ENCODE measurements at regions not wholly inside any gene's neighbourhood (a gene's known extent, or its start where the extent isn't known, plus 50 kb on each side); places are given as distances from the start of the nearest gene placed in this dataset.
"Not testable (repeated sequence)": the region's sequence is repeated elsewhere in the genome, so short reads cannot be mapped to it uniquely, and the experiment has no call there.

DNA sequence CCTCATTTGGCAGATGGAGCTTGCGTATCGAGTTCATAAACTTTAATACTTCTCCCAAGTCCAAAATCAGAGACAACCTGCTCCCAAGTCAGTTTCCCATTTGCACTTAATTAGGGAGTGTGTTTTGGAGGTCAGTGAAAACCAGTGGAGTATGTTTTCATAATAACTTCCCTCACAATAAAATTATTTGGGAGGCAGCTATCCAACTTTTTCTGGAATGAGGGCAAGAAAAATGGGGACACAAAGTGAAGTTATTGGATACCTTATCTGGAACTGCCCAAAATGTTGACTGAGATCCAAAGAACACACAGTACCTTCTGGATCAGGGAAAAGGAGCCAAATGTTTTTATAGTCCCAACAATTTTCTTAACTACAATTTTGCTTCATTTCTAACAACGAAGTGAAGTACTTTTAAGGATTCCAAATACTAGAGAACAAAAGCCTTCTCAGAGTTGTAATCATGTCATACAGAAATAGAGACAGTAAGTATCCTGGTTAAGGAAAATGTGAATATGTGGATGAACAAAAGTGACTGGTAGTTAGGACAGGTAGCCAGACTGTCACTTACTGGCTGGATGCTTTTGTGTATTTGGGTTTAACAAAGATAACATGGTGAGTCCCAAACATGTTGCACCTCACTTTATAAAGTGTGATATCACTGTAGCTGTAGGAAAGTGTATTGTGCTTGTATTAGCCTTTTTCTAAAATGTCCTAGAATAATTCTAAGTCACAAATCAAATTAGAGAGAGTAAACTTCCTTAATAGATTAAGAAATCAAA, 325.0 kb downstream of the HLX start:
- no peak for DNase-seq

DNA sequence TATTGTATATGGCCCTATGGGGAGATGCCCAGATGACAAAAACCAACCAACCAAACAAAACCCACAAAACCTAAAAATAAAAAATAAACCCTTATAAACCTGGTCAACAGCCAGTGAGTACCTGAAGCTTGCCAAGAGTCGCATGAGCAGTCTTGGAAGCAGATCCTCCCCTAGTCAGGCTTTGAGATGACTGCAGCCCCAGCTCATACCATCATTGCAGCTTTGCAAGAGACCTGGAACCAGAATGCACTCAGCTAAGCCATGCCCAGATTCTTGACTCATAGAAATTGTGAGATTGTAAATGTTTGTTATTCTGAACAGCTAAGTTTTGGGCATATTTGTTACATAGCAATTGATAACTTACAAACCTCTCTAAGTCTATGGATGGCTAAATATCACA, 326.8 kb downstream of the HLX start:
- DNase-seq: no peak

DNA sequence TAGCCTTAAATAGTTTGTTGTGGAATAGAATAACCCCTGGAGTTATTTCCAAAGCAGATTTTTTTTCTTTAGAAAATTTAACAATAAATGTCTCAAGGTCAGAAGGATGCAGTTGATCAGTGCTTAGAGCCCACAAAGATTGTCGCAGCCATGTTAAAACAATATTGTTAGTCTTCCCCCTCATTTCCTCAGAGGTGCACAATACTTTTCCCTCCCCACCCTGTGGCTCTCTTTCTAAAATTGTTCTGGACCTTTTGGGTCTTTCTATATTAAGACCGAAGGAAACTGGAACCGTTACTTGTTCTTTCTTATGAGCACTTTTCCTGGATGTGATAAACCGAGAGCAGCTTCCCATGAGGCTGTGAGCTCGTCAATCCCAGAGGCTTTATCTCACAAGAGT, 333.7 kb downstream of the HLX start:
- DNase-seq: no peak

DNA sequence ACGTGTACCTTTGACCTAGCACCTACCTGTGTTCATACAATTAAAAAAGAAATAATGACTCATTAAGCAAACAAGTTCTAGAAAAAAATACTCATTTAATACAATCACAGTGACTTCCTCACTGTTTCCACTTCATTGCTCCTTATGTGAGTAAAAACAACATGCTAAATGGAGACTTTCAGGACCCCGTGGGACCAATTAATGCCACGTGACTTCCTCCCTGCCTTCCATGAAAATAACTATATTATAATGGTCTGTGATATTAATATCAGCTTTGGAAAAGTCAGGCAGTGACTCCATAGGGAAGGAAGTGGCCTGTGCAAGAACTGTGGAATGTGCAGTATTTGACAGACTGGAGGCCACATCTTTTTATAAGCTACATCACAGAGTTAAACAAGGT, 337.8 kb downstream of the HLX start:
- DNase-seq: no peak

DNA sequence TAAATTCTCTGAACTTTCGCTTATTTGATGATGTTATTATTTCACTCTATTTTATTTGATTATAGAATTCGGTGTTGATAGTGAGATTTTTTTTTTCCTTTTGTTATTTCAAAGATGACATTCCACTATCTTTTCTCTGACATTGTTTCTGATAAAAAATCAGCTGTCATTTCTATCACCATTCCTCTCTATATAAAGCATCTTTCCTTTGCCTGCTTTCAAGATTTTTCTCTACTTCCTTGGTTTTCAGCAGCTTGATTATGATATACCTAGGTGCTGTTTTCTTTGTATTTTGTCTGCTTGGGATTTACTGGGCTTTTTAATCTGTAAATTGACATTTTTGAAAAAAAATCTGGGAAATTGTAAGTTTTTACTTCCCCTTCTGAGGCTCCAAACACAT, 344.0 kb downstream of the HLX start:
- no peak for DNase-seq

DNA sequence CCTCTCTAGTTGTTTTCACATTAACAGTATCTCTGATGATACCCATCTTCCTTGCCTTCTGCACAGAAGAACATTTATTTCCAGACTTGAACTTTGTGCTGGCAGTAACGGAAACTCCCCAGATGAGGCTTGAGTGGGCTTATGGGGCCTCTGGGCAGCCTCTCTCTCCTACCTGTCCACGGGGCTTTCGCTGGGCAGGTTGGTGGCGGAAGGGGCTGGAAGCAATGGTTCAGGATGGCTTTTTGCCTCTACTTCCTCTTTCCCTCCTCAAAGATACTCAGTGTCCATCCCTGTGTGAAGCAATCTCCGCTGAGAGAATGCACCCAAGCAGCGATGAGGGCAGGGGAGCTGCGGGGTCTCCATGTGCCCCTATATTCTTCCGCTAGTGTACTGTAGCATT, 348.2 kb downstream of the HLX start:
- no peak for DNase-seq

DNA sequence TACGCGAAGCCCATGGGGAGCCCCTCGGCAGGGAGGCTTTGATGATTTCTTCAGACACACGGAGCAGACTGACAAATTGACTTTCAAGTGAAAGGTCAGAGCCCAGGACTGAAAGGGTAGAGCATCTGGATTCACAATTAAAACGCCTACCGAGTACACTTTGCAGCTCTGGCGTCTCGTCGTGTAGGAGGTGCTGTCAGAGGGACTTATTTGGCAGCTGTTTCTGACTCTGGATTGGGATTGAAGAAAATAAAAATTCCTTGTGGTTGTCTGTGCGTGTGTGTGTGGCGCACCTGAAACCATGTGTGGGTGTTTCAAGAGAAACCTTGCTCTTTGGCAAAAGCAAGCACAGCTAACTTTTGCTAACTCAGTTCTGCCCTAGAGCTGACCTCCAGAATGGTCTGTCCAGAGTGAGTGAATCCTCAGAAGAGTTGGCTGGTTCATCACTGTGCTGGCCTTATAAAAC, 348.7 kb downstream of the HLX start:
- DNase-seq: no peak

DNA sequence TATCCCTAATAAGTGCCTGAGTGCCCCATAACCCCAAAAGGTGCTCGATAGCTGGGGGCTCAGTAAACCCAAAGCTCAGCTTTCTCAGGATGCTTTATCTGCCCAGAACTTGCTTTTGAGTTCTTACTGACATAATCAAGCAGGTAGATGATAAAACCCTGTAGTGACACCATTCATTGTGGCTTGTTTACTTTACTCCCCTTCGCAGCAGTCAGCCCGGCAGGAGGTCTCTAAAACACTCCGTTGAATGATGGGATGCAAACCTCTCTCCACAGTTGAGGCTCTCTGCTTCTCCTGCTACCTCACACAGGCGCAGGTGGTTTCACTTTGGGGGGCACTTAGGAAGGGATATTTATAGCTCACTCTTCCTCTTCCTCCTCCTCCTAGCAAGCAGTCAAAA, 349.4 kb downstream of the HLX start:
- DNase-seq: no peak

DNA sequence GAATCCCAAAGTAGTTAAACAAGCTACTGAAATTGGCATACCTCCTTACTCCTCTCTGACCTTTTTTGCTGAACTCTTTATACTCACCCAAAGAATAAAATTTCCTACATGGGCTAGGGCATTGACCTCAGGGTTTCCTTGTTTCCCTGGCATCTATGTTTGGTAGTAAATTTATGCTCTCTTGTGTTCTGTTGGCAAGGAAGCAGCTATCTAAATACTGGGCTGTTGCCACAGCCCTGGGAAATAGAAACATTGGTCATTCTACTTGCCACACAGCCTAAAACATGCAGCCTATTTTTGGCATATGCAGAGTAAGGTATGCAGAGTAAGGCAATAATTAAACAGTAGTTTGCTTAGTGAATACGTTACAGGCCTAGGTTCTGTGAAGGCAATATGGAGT, 351.4 kb downstream of the HLX start:
- no peak for DNase-seq

DNA sequence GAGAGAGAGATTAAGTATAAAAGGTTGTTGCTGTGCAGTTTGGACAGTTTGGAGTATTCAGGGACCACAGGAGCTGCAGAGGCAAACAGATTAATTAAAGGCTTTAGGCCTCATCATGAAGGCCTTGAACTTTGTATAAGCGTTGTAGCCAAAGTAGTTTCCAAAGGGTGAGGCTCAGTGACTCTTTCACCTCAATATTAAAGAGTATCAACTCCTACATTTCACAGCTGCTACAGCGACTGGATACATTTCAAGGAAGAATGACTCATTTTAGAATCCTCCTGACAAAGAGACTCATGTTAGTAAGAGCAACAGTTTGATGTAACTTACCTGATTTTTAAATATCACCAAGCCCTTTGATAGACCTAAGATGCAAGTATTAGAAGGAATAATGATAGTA, 355.5 kb downstream of the HLX start:
- no peak for DNase-seq

DNA sequence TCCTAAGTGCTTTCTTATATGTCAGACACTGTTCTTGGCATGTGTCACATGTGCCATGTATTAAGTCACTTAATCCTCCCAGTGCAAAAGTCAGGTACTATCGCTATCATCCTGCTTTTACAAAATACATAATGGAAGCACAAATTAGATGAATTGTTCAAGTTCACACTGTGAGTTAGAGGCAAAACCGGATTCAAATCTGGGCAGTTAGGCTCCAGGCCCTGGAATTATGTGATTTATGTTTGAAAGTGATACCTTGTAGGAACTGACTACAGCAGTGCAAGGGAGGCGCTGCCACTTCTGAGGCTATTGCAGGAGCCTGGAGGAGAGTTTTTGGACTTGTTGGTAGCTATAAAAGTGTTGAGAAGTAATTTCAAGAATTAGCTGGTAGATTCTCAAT, 358.3 kb downstream of the HLX start:
- no peak for DNase-seq

DNA sequence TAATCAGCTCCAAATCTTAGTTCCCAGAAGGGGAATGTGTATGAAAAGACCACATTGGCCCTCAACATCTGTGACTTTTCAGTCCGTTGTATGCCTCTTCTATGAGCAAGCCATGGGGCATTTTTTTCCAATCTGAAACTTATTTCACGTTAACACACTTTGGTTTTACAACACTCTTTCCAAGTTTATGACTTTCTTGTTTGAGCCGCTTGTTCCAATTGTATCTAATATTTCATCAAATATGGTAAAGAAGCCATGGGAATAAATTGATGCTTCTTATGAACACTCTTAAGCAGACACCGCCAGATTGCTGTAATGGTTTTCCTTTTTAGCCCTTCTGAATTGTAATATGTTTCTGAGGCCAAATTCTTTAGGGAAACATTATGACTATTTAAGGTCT, 359.9 kb downstream of the HLX start:
- no peak for DNase-seq

DNA sequence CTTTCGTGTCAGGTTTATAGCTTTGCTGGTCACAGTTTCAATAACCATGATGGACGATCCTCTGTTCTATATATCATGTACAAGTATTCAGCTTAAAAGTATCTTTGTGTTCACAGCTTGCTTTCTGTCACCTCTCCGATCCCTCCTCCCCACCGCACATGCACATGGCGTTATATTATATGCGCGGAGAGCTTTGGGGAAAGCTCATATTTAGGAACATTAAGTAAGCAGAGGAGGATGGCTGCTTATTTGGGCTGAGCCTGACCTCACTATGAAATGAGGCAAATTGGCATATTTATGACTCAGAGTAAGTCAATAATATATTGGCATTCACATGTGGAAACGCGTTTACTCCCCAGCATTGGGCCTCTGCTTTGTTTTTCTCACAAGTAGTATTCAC, 360.5 kb downstream of the HLX start:
- no peak for DNase-seq

DNA sequence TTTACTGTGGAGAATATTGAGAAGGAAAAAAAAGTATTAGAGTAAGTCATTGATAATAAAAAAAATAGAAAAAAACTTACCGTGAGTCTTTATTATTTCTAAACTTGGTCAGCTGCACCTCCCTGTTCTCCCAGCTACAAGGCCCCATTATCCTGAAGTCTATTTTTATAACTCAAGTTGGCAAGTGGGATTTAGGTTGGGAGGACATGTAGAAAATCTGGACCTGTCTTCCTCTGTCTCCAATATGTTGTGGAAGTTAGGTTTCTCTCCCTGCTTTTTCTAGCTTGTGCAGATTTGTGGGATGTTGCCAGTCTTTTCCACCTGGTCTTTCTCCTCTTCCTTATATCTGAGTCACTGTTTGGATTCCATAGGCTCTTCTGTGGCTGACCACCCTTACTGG, 361.4 kb downstream of the HLX start:
- DNase-seq: no peak

DNA sequence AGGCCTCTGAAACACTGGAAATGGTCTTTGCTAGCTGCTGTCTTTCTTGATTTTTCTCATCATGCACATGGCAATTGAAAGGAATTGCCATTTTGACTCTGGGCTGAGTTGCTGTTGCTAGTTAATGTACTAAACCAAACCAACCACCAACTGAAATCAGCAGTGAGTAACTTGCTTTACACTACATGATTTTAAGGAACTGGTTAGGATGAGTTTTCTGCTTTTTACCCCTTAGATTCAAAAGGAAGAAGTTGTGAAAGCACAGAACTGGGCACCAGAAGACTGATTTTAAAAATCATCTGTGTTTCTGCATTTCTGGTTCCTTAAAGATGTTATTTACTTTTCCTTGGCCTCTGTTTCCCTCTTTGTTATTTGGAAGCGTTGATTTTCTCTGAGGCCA, 361.9 kb downstream of the HLX start:
- DNase-seq: no peak

DNA sequence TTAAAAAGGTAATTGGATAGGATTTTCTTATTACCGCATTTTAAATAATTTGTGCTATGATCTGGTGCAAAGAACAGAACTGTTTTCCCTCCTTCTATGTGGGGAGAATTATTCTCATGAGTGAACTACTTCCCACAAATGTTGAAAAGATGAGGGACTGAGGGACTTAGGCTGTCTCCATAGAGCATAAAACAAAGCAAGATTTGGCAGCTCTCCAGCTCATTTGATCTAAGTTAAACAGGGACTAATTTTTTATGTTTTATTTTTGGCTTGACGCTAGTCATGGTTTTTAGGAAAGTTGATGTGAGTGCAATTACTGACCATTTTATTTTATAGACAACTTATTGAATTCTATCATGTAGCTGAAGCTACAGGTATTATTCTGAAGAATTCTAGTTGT, 362.3 kb downstream of the HLX start:
- no peak for DNase-seq

DNA sequence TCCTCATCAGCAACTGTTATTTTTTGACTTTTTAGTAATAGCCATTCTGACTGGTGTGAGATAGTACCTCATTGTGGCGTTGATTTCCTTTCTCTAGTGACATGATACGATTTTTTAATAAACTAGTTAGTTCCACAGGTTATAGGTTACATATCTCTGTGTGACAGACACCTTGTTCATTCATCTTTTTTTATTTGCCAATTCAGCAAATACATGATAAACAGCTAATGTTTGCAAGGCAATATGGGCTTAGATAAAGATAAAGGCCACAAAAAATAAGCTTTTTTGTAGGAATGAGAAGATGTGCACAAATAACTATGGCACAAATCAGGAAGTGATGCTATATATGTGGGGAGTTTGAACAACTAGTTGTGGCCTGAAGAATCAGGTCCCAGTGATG, 366.8 kb downstream of the HLX start:
- DNase-seq: no peak

DNA sequence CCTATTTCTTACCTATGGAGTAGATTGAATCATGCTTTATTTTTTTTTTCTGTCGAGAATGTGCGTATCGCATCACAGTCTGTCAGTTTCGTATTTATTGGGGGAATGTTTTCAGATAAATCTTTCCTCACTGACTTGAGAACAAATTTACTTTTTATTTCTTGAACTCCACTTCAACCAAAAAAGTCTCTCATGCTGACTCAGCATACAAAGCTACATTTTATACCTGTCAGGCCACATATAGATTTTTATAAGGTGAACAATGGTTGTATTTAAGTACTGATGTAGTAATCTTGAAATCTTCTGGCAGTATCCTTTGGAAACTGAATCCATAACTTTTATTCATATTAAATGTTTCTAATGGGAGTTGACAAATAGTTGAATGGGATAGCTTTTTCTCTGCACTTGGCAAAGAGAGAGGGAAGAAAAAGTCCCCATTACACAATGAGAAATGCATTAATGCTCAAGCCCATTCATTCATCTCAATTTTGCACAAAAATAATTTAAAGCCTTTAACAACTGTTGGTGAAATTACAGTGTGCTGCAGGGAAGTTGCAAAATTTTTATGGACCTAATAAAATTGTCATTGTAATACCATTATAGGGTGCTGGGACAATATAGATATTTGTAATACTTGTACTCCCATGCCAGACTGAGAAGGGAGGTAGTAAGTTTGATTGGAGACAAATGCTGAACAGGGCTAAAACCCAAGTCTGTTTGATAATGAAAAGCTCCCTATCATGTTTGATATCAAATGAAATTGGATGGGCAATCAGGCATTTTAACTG, 367.6 kb downstream of the HLX start:
- DNase-seq: no peak

DNA sequence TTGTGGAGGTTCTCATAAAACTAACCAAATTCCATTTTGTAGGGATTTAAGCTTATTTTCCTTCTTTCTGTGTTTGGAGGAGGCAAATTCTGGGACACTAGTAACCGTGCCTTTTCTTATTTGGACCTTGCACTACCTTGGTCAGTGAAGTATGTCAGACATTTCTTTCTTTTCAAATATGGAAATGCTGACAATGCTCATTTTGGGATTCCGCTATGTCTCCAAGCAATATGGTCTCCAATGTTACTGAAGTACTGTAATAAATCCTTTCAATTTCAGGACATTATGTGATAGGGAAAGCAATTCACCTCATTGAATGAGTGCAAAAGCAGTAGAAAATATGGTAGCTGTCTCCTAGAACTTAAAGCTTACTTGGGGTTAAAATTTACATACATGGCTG, 372.3 kb downstream of the HLX start:
- no peak for DNase-seq

DNA sequence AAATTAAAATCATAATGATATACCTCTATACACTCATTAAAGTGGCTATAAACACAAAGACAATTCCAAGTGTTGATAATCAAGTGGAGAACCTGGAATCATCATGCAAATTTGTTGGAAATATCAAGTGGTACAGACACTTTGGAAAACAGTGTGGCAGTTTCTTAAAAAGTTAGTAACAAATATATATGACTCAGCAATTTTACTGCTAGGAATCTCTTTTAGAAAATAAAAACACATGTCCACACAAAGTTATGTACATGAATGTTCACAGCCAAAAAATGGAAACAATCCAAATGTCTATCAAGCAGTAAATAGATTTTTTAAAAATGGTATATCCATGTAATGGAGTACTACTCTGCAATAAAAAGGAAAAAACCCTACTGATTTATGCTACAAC, 375.6 kb downstream of the HLX start:
- DNase-seq: no peak

DNA sequence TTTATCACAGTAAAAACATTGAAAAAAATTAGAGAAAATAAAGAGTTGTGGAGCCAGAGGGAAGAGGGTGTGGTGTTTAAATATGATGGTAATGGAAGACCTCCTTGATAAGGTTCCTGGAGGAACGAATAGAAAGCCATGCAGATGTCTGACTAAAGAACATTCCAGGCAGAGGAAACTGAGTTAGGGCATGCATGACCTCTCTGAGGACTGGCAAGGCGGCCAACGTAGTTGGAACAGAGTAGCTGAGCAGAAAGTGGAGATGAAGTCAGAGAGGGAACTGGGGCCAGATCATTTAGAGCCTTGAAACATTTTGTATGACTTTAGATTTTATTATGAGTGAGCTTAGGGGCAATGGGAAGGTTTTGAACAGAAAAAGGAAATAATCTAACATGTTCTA, 377.5 kb downstream of the HLX start:
- DNase-seq: no peak

DNA sequence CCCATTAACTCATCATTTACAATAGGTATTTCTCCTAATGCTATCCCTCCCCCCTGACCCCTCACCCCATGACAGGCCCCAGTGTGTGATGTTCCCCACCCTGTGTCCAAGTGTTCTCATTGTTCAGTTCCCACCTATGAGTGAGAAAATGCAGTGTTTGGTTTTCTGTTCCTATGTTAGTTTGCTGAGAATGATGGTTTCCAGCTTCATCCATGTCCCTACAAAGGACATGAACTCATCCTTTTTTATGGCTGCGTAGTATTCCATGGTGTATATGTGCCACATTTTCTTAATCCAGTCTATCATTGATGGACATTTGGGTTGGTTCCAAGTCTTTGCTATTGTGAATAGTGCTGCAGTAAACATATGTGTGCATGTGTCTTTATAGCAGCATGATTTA, 378.3 kb downstream of the HLX start:
- not testable (repeated sequence) for DNase-seq

DNA sequence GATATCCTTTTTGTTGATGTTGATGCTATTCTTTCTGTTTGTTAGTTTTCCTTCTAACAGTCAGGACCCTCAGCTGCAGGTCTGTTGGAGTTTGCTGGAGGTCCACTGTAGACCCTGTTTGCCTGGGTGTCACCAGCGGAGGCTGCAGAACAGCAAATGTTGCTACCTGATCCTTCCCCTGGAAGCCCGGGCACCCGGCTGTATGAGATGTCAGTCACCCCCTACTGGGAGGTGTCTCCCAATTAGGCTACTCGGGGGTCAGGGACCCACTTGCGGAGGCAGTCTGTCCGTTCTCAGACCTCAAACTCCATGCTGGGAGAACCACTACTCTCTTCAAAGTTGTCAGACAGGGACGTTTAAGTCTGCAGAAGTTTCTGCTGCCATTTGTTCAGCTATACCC, 383.4 kb downstream of the HLX start:
- DNase-seq: not testable (repeated sequence)

All from stimulated activated naive CD4-positive, alpha-beta T cell treated with Interleukin-2 at 50 U/mL for 16 hours (primary cell).